Liver (tissue), 8 donors: ENCODE measurements at regions not wholly inside any gene's neighbourhood (a gene's known extent, or its start where the extent isn't known, plus 50 kb on each side); places are given as distances from the start of the nearest gene placed in this dataset.
A peak's percentile ranks its signal among the peaks of the same experiment; 100 is the strongest.

ENCODE experiments used
- DNase-seq: peaks from one replicate; pipeline ENCODE4 v3.0.0-alpha.2; 2017; ENCODE audit warnings: low spot score
- H3K27ac ChIP-seq, 2 donors: one replicate each; pipeline ENCODE4 v1.7.0; 2013; ENCODE audit warnings: inconsistent platforms in 2 of 2, low read length in 2 of 2, control low read depth in 1 of 2, low read depth in 1 of 2, mild to moderate bottlenecking in 1 of 2
- H3K27me3 ChIP-seq, 4 donors: one replicate each; pipeline versions ENCODE4 v1.6.1 to v1.7.0; 2013; ENCODE audit warnings: low read length in 3 of 4, inconsistent platforms in 1 of 4, mild to moderate bottlenecking in 1 of 4, moderate library complexity in 1 of 4; ENCODE audit not compliant: control insufficient read depth in 4 of 4, insufficient read depth in 4 of 4
- H3K36me3 ChIP-seq, 4 donors: one replicate each; pipeline versions ENCODE4 v1.6.1 to v1.7.0; 2013; ENCODE audit warnings: low read length in 3 of 4, mild to moderate bottlenecking in 3 of 4, low read depth in 1 of 4, moderate library complexity in 1 of 4; ENCODE audit not compliant: control insufficient read depth in 4 of 4, insufficient read depth in 3 of 4
- H3K4me1 ChIP-seq, 4 donors: one replicate each; pipeline versions ENCODE4 v1.6.1 to v1.7.0; 2013; ENCODE audit warnings: low read length in 3 of 4, mild to moderate bottlenecking in 3 of 4, moderate library complexity in 1 of 4; ENCODE audit not compliant: control insufficient read depth in 4 of 4, insufficient read depth in 4 of 4
- H3K4me3 ChIP-seq, 3 donors: one replicate each; pipeline versions ENCODE4 v1.6.1 to v1.7.0; 2013; ENCODE audit warnings: low read length in 3 of 3, control low read depth in 1 of 3, low read depth in 1 of 3, mild to moderate bottlenecking in 1 of 3
- H3K9ac ChIP-seq, 2 donors: one replicate each; pipeline ENCODE4 v1.7.0; 2013; ENCODE audit warnings: low read length in 2 of 2, mild to moderate bottlenecking in 2 of 2, moderate library complexity in 2 of 2, control low read depth in 1 of 2, low read depth in 1 of 2
- H3K9me3 ChIP-seq, 4 donors: one replicate each; pipeline versions ENCODE4 v1.6.1 to v1.7.0; 2013; ENCODE audit warnings: low read length in 3 of 4; ENCODE audit not compliant: control insufficient read depth in 4 of 4
- EGR1 ChIP-seq, 2 donors: IDR thresholded peaks; 2 replicates each; pipeline ENCODE4 v1.6.1; 2016 to 2018; ENCODE audit warnings: antibody characterized with exemption in 2 of 2, low read depth in 2 of 2
- FOXA1 ChIP-seq: IDR thresholded peaks from 2 replicates; pipeline ENCODE4 v1.6.1; 2016; ENCODE audit warnings: antibody characterized with exemption
- FOXA2 ChIP-seq: IDR thresholded peaks from 2 replicates; pipeline ENCODE4 v1.6.1; 2016; ENCODE audit warnings: antibody characterized with exemption
- GABPA ChIP-seq, 2 donors: IDR thresholded peaks in 1 of 2; conservative IDR thresholded peaks in 1 of 2; 2 replicates each; pipeline ENCODE4 v1.6.1; 2016; ENCODE audit warnings: antibody characterized with exemption in 2 of 2, mild to moderate bottlenecking in 1 of 2, moderate library complexity in 1 of 2
- HNF4A ChIP-seq, 2 donors: conservative IDR thresholded peaks; 2 replicates each; pipeline ENCODE4 v1.6.1; 2016; ENCODE audit warnings: antibody characterized with exemption in 2 of 2, mild to moderate bottlenecking in 2 of 2
- HNF4G ChIP-seq: IDR thresholded peaks from 2 replicates; pipeline ENCODE4 v1.6.1; 2016; ENCODE audit warnings: antibody characterized with exemption
- JUND ChIP-seq, 2 donors: IDR thresholded peaks; 2 replicates each; pipeline ENCODE4 v1.6.1; 2016; ENCODE audit warnings: antibody characterized with exemption in 2 of 2
- NR2F2 ChIP-seq: IDR thresholded peaks from 2 replicates; pipeline ENCODE4 v1.6.1; 2016; ENCODE audit warnings: antibody characterized with exemption
- RAD21 ChIP-seq, 2 donors: IDR thresholded peaks; 2 replicates each; pipeline ENCODE4 v1.6.1; 2016; ENCODE audit warnings: antibody characterized with exemption in 2 of 2, mild to moderate bottlenecking in 2 of 2
- RXRA ChIP-seq, 2 donors: IDR thresholded peaks; 2 replicates each; pipeline ENCODE4 v1.6.1; 2017 to 2018; ENCODE audit warnings: antibody characterized with exemption in 2 of 2, mild to moderate bottlenecking in 1 of 2
- SP1 ChIP-seq: IDR thresholded peaks from 2 replicates; pipeline ENCODE4 v1.6.1; 2018; ENCODE audit warnings: antibody characterized with exemption, mild to moderate bottlenecking
- TAF1 ChIP-seq: conservative IDR thresholded peaks from 2 replicates; pipeline ENCODE4 v1.6.1; 2016; ENCODE audit warnings: antibody characterized with exemption, mild to moderate bottlenecking
- YY1 ChIP-seq: IDR thresholded peaks from 2 replicates; pipeline ENCODE4 v1.6.1; 2016; ENCODE audit warnings: antibody characterized with exemption, mild to moderate bottlenecking
- WGBS: extraction: QIAGEN DNeasy Blood & Tissue Kit; methylation state at CpG from one replicate; pipeline ENCODE4 v1.1.7; 2013; 5-methylcytosine and 5-hydroxymethylcytosine counted together
- TF ChIP-seq, protein P1 (sequence below): IDR thresholded peaks from 2 replicates; pipeline ENCODE4 v1.6.1; 2016; ENCODE audit warnings: antibody characterized with exemption
- TF ChIP-seq, protein P2 (sequence below): IDR thresholded peaks from 2 replicates; pipeline ENCODE4 v1.6.1; 2016; ENCODE audit warnings: antibody characterized with exemption, mild to moderate bottlenecking
- TF ChIP-seq, protein P3 (sequence below): fragments of 150-350 bp; IDR thresholded peaks from 2 replicates; pipeline ENCODE4 v1.5.1; 2017; ENCODE audit warnings: improper control_type of control experiment, low read depth, low read length; ENCODE audit not compliant: missing input control
- TF ChIP-seq, protein P4 (sequence below): IDR thresholded peaks from 2 replicates; pipeline ENCODE4 v1.6.1; 2016; ENCODE audit warnings: antibody characterized with exemption
- TF ChIP-seq, protein P5 (sequence below): IDR thresholded peaks from 2 replicates; pipeline ENCODE4 v1.6.1; 2016; ENCODE audit warnings: antibody characterized with exemption
- donor health status: healthy.
- donor health status: healthy.
- donor health status: healthy.
- donor health status: healthy.
- donor health status: healthy.

DNA sequence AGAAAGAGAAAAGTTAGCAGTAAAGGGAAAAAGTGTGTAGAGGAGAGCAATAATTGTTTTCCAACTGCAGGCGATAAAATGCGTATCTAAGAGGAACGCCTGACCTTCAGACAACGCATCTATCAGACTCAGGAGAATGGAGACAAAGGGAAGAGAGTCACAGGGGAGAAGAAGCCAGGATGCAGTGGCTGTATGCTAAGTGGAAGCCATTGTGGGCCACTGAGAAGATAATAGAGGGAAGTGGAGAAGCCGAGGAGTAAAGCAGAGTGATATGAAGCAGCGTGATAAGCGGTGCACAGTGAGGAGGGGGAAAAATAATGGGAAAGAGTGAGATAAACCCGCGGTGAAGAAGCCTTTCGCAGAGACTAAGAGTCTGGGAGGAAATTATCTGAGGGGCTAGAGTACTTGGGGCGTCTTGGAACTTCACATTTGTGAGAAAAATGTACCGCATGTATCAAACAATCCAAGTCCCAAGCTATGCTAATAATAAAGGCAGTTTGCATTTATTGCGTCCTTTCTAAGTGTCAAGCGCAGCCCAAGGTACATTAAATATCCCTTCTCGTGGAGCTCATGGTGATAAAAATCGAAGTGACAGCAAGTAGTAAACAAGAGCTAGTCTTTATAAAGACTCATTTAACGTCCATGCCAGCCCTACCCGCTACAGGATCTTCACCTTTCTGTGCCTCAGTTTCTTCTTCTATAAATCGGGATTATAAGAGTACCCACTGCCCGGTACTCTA, 259.8 kb upstream of the PROX1 start:
- WGBS, result 85% methylated on average over 20 of the region's 20 CpGs
- DNase-seq, result no peak
- H3K9ac ChIP-seq, result no peak overlapping the region
- no peak overlapping the region for H3K4me3 ChIP-seq
- H3K4me1 ChIP-seq, result peaks cover 8 to 22% (median 12%) of the 10 kb centered on the region in 4 donors
- no peak for TF ChIP-seq RAD21 (IDR thresholded peaks at IDR 0.05)
- TF ChIP-seq HNF4A (conservative IDR thresholded peaks at IDR 0.05), result no peak
- TF ChIP-seq FOXA1, result no peak
- TF ChIP-seq GABPA (IDR thresholded peaks at IDR 0.05 in 1 of 2, conservative IDR thresholded peaks at IDR 0.05 in 1 of 2), result no peak
- H3K9me3 ChIP-seq, result no peaks in the 10 kb centered on the region
- H3K27ac ChIP-seq, result peak overlapping the region; percentile 87 to 91
- no peaks in the 10 kb centered on the region for H3K27me3 ChIP-seq
- no peaks in the 10 kb centered on the region for H3K36me3 ChIP-seq

DNA sequence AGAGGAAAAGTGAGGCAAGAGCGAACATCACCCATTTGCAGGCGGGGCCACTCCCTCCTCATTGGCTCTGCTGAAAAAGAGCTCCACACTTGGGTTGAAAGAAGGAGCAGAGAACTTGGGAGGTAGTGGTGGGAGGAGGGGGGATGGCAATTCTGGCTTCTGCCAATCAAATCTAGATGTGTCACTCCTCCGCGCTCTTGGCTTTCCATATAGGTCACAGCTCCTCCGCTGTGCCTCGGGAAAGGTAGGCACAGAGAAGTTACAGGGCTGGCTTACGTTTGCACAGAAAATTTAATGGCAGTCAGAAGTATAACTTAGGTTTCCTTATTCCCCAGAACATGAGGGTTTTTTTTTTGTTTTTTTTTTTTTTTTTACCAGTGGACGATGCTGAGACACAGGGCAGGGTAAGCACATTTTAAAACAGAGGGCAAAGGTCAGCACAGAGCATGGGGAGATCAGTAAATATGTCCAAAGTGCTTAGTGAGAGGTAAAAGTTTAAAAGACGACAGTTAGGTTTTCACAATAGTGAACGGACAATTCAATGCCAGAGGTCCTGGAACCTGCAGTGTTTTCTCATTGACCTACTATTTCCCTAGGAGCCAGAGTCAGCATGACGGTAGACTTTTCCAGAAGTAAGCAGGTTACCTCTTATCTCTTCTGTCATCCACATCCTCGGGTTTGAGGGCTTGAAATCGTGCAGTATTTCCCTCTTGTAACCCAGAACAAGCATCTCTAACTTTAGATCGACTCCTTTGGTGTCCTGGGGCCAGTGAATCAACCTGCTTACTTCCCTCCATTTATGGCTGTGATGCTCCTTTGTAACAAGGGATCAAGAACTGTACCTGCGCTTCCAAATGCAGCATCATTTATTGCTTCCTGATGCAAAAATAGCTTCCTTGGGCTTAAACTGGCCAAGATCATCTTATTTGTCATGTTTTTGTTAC, 258.9 kb upstream of the PROX1 start:
- WGBS, result 44% methylated on average over 15 of the region's 15 CpGs
- Histone ChIP-seq H3K36me3 (no peaks in the 10 kb centered on the region), H3K9me3 (no peaks in the 10 kb centered on the region), H3K27me3 (no peaks in the 10 kb centered on the region), H3K4me3 (no peak overlapping the region), H3K27ac (peak overlapping the region; percentile 87 to 91), H3K4me1 (peaks cover 10 to 29% (median 18%) of the 10 kb centered on the region in 4 donors), H3K9ac (peak overlapping the region in 1 of 2 donors; percentile 68)
- TF ChIP-seq, protein P1, sequence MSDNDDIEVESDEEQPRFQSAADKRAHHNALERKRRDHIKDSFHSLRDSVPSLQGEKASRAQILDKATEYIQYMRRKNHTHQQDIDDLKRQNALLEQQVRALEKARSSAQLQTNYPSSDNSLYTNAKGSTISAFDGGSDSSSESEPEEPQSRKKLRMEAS, result peak; percentile 84
- peak; percentile 76 for TF ChIP-seq YY1
- peak; percentile 46 for TF ChIP-seq TAF1
- peak; percentile 62 to 82 for TF ChIP-seq JUND (IDR thresholded peaks at IDR 0.05)
- no peak for TF ChIP-seq FOXA1
- TF ChIP-seq EGR1 (IDR thresholded peaks at IDR 0.05; ENCODE audit: low read depth in 2 of 2), result peak in 1 of 2 donors; percentile 64
- TF ChIP-seq, protein P2, sequence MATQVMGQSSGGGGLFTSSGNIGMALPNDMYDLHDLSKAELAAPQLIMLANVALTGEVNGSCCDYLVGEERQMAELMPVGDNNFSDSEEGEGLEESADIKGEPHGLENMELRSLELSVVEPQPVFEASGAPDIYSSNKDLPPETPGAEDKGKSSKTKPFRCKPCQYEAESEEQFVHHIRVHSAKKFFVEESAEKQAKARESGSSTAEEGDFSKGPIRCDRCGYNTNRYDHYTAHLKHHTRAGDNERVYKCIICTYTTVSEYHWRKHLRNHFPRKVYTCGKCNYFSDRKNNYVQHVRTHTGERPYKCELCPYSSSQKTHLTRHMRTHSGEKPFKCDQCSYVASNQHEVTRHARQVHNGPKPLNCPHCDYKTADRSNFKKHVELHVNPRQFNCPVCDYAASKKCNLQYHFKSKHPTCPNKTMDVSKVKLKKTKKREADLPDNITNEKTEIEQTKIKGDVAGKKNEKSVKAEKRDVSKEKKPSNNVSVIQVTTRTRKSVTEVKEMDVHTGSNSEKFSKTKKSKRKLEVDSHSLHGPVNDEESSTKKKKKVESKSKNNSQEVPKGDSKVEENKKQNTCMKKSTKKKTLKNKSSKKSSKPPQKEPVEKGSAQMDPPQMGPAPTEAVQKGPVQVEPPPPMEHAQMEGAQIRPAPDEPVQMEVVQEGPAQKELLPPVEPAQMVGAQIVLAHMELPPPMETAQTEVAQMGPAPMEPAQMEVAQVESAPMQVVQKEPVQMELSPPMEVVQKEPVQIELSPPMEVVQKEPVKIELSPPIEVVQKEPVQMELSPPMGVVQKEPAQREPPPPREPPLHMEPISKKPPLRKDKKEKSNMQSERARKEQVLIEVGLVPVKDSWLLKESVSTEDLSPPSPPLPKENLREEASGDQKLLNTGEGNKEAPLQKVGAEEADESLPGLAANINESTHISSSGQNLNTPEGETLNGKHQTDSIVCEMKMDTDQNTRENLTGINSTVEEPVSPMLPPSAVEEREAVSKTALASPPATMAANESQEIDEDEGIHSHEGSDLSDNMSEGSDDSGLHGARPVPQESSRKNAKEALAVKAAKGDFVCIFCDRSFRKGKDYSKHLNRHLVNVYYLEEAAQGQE, result peak; percentile 62
- peak; percentile 82 for TF ChIP-seq NR2F2
- TF ChIP-seq HNF4A (conservative IDR thresholded peaks at IDR 0.05), result peak; percentile 96 to 97
- peak; percentile 86 for TF ChIP-seq FOXA2
- TF ChIP-seq HNF4G, result peak; percentile 87
- TF ChIP-seq GABPA (IDR thresholded peaks at IDR 0.05 in 1 of 2, conservative IDR thresholded peaks at IDR 0.05 in 1 of 2), result peak in 1 of 2 donors; percentile 27
- TF ChIP-seq, protein P3, sequence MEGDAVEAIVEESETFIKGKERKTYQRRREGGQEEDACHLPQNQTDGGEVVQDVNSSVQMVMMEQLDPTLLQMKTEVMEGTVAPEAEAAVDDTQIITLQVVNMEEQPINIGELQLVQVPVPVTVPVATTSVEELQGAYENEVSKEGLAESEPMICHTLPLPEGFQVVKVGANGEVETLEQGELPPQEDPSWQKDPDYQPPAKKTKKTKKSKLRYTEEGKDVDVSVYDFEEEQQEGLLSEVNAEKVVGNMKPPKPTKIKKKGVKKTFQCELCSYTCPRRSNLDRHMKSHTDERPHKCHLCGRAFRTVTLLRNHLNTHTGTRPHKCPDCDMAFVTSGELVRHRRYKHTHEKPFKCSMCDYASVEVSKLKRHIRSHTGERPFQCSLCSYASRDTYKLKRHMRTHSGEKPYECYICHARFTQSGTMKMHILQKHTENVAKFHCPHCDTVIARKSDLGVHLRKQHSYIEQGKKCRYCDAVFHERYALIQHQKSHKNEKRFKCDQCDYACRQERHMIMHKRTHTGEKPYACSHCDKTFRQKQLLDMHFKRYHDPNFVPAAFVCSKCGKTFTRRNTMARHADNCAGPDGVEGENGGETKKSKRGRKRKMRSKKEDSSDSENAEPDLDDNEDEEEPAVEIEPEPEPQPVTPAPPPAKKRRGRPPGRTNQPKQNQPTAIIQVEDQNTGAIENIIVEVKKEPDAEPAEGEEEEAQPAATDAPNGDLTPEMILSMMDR, result no peak
- TF ChIP-seq, protein P4, sequence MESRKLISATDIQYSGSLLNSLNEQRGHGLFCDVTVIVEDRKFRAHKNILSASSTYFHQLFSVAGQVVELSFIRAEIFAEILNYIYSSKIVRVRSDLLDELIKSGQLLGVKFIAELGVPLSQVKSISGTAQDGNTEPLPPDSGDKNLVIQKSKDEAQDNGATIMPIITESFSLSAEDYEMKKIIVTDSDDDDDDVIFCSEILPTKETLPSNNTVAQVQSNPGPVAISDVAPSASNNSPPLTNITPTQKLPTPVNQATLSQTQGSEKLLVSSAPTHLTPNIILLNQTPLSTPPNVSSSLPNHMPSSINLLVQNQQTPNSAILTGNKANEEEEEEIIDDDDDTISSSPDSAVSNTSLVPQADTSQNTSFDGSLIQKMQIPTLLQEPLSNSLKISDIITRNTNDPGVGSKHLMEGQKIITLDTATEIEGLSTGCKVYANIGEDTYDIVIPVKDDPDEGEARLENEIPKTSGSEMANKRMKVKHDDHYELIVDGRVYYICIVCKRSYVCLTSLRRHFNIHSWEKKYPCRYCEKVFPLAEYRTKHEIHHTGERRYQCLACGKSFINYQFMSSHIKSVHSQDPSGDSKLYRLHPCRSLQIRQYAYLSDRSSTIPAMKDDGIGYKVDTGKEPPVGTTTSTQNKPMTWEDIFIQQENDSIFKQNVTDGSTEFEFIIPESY, result peak; percentile 50
- TF ChIP-seq SP1, result peak; percentile 95
- peak; percentile 65 to 67 for TF ChIP-seq RAD21 (IDR thresholded peaks at IDR 0.05)
- TF ChIP-seq RXRA (IDR thresholded peaks at IDR 0.05), result peak; percentile 92 to 97
- TF ChIP-seq, protein P5, sequence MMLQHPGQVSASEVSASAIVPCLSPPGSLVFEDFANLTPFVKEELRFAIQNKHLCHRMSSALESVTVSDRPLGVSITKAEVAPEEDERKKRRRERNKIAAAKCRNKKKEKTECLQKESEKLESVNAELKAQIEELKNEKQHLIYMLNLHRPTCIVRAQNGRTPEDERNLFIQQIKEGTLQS, result peak; percentile 22
- DNase-seq, result no peak
